ENCODE measurements at regions not wholly inside any gene's neighbourhood (a gene's known extent, or its start where the extent isn't known, plus 50 kb on each side); places are given as distances from the start of the nearest gene placed in this dataset.

DNA sequence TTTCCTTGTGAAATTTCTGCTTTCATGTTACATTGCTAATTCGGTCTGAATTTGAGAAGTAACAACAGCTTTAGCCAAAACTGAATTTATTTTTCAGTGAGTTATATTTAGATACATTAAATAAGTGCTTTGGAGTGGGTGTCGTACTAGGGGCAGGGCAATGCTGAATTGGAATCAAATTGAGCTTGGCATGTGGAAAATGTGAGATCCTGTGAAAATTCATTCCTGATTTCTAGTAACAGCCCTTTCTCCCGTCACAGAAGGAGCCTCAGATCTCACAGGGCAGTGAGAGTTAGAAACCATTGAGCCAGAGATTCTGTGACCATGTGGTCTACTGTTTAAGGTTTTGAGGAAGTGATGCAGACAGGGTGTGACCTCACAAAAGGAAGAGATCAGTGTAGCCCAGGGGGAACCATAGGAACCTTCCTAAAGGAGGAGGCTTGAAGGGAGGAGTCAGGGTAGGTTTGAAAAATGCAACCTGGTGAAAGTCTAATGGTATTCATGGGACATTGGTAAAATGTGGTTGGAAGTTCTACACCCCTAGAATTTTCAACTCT lies 1136.8 kb downstream of the AACS start:
- peaks cover 48% of the 10 kb centered on the region for H3K9me3 Mint-ChIP-seq

DNA sequence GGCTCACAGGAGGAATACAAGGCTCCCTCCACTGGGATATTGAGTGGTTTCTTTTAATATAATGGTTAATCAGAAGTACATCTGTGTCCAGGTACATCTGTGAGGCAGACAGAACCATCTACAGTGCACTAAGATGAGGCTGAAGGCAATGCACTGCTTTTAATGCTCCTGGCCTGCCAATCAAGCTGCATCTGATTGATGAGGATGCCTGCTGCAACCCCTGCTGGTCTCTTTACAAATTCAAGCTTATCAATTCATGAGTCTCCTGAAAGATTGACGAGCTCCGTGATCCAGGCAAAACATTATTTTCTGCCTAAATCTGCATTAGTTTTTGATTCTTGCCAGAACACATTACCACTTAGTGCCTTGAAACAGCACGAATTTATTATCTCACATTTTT lies 1139.1 kb downstream of the AACS start:
- no peak overlapping the region for H3K27ac Mint-ChIP-seq
- no peak for DNase-seq
- TF ChIP-seq, protein P1, sequence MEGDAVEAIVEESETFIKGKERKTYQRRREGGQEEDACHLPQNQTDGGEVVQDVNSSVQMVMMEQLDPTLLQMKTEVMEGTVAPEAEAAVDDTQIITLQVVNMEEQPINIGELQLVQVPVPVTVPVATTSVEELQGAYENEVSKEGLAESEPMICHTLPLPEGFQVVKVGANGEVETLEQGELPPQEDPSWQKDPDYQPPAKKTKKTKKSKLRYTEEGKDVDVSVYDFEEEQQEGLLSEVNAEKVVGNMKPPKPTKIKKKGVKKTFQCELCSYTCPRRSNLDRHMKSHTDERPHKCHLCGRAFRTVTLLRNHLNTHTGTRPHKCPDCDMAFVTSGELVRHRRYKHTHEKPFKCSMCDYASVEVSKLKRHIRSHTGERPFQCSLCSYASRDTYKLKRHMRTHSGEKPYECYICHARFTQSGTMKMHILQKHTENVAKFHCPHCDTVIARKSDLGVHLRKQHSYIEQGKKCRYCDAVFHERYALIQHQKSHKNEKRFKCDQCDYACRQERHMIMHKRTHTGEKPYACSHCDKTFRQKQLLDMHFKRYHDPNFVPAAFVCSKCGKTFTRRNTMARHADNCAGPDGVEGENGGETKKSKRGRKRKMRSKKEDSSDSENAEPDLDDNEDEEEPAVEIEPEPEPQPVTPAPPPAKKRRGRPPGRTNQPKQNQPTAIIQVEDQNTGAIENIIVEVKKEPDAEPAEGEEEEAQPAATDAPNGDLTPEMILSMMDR (IDR thresholded peaks at IDR 0.05): no peak
- no peak overlapping the region for H3K4me3 Mint-ChIP-seq
- no peaks in the 10 kb centered on the region for H3K4me1 Mint-ChIP-seq (ENCODE audit: low read depth)
- H3K9me3 Mint-ChIP-seq: peaks cover 35% of the 10 kb centered on the region
- no peaks in the 10 kb centered on the region for H3K27me3 Mint-ChIP-seq (ENCODE audit: insufficient read depth)
- no peaks in the 10 kb centered on the region; the same call in 1 of the 2 replicates for H3K36me3 Mint-ChIP-seq (ENCODE audit: low read depth)

More for the DNA sequence above, 1136.8 kb downstream of the AACS start:
- H3K27me3 Mint-ChIP-seq (ENCODE audit: insufficient read depth): no peaks in the 10 kb centered on the region
- no peak overlapping the region for H3K4me3 Mint-ChIP-seq
- no peaks in the 10 kb centered on the region for H3K4me1 Mint-ChIP-seq (ENCODE audit: low read depth)
- H3K36me3 Mint-ChIP-seq (ENCODE audit: low read depth): no peaks in the 10 kb centered on the region; the same call in 1 of the 2 replicates
- TF ChIP-seq, protein P1 (IDR thresholded peaks at IDR 0.05): no peak
- DNase-seq: no peak
- no peak overlapping the region for H3K27ac Mint-ChIP-seq

DNA sequence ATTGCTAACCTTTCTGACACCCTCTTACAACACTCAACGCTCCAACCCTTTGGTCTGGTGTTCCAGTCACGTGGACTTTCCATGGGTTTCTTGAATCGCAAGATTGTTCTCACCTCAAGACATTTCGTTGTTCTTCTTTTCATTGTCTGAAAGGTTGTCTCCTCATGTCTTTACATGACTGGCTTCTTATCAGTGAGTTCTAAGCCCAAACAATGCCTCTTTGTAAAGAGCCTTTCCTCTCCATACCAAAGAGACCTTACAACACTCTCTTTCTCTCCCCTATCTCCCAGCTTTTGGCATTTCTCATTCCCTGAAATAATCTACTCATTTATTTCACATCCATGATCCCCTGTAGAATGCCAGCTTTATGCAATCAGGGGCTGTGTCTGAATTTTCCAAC lies 1144.8 kb downstream of the AACS start:
- no peaks in the 10 kb centered on the region for H3K4me1 Mint-ChIP-seq (ENCODE audit: low read depth)
- no peak for DNase-seq
- no peak overlapping the region for H3K27ac Mint-ChIP-seq
- no peaks in the 10 kb centered on the region for H3K27me3 Mint-ChIP-seq (ENCODE audit: insufficient read depth)
- no peaks in the 10 kb centered on the region for H3K36me3 Mint-ChIP-seq (ENCODE audit: low read depth)
- TF ChIP-seq, protein P1 (IDR thresholded peaks at IDR 0.05): no peak
- peaks cover 30% of the 10 kb centered on the region for H3K9me3 Mint-ChIP-seq
- no peak overlapping the region for H3K4me3 Mint-ChIP-seq

DNA sequence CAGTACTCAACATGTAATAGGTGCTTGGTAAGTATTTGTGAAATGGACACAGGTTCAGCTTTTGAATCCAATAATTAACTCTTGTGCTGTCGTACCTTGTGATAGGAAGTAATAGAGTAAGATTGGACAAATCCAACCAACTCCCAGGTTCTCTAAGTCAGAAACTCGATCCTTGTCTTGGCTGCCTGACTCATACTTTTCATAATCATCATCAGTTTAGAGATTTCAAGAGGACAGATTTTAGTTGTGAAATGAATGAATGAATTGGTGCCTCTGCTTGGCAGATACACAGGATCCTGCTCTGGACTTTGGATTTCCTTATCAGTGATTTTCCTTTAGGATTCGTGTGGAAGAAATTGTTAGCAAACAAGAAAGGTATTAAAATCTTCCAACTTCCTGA lies 1145.2 kb downstream of the AACS start:
- Mint-ChIP-seq H3K4me1 (ENCODE audit: low read depth) (no peaks in the 10 kb centered on the region), H3K27ac (no peak overlapping the region), H3K36me3 (ENCODE audit: low read depth) (no peaks in the 10 kb centered on the region), H3K4me3 (no peak overlapping the region), H3K27me3 (ENCODE audit: insufficient read depth) (no peaks in the 10 kb centered on the region), H3K9me3 (peaks cover 29% of the 10 kb centered on the region)
- DNase-seq: no peak
- TF ChIP-seq, protein P1 (IDR thresholded peaks at IDR 0.05): no peak

DNA sequence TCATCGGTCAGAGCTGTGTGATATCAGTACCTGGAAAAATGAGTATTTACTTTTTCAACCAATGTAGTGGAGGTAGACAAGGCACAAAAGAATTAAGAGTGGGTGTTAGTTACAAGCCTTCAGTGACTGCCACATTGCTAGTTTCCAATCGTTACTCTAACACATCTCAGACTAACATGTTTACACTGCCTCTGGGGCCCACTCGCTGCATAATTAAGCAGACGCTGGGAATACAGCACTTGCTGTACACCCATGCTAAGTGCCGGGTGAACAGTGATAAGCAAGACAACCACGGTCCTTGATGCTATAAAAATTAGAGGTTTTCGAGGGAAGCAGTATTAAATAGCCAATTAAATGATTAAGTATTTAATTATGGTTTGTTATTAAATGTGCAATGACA lies 1147.6 kb downstream of the AACS start:
- TF ChIP-seq, protein P1 (IDR thresholded peaks at IDR 0.05): no peak
- Mint-ChIP-seq H3K9me3 (peaks cover 28% of the 10 kb centered on the region), H3K27me3 (ENCODE audit: insufficient read depth) (no peaks in the 10 kb centered on the region), H3K27ac (no peak overlapping the region), H3K4me3 (no peak overlapping the region), H3K36me3 (ENCODE audit: low read depth) (no peaks in the 10 kb centered on the region), H3K4me1 (ENCODE audit: low read depth) (no peaks in the 10 kb centered on the region)
- DNase-seq: no peak

GRCh38 chr12:126218697-126219096 lies 1153.5 kb downstream of the AACS start:
- H3K4me1 Mint-ChIP-seq (ENCODE audit: low read depth): no peaks in the 10 kb centered on the region
- no peak overlapping the region for H3K4me3 Mint-ChIP-seq
- no peak overlapping the region for H3K27ac Mint-ChIP-seq
- H3K36me3 Mint-ChIP-seq (ENCODE audit: low read depth): no peaks in the 10 kb centered on the region
- TF ChIP-seq, protein P1 (IDR thresholded peaks at IDR 0.05): no peak
- H3K9me3 Mint-ChIP-seq: peaks cover 39% of the 10 kb centered on the region
- no peaks in the 10 kb centered on the region; the same call in 1 of the 2 replicates for H3K27me3 Mint-ChIP-seq (ENCODE audit: insufficient read depth)
- DNase-seq: no peak
